ENCODE measurements at regions not wholly inside any gene's neighbourhood (a gene's known extent, or its start where the extent isn't known, plus 50 kb on each side); places are given as distances from the start of the nearest gene placed in this dataset.

- DNase-seq, result no peak
Observed at GRCh38 chr10:79007018-79007417, 61.7 kb upstream of the ZMIZ1 start.

- no peak for DNase-seq
Observed at GRCh38 chr10:79007421-79008319, 61.1 kb upstream of the ZMIZ1 start.

DNA sequence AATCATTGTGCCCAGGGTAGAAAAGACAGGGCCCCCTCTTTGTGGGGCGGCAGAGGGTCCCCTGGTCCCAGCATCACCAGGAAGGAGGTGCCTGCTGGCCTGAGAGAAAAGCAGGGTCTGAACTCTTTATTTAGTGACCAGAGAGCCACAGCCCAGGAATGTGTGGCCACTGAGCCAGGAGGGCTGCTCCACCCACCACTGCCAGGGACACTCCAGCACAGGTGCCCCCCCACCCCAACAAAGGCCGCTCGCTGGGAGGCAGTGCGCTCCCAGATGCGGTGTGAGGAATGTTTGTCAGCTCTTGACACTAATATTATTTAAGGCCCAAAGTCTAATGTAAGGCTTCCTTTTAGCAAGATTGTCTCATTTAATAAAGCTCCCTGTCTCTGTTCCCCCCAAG is 59.6 kb upstream of the ZMIZ1 start:
- no peak for DNase-seq

GRCh38 chr10:79012567-79012966 is 56.2 kb upstream of the ZMIZ1 start:
- DNase-seq, result no peak

DNA sequence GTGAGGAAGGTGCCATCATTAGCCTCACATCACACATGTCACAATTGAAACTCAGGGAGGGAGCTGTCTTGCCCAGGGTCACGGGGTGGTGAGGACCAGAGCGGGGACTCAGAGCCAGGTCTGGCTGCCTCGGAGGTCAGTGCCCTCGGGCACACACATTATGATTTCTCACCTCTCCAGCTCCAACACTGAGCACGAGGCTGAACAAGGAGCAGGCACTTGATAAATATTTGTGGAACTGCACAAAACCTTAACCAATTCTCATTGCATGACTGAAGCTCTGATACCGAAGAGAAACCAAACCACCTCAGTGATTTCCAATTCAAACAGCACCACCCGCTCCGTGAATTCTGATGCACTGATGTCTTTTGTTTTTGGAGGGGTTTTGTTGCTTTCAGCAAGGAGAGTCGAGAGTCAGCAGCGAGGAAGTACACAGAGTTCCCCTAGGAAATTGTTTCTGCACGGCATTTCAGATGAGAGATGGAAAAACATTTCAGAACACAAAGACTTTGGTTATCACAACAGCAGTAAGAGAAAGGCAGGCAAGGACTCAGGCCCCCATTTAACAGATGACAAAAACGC is 55.3 kb upstream of the ZMIZ1 start:
- no peak for DNase-seq

- no peak for DNase-seq
Observed at GRCh38 chr10:79014796-79015195, 54.0 kb upstream of the ZMIZ1 start.

- no peak for DNase-seq
Observed at GRCh38 chr10:79017882-79018520, 50.8 kb upstream of the ZMIZ1 start.

- no peak for DNase-seq
Observed at GRCh38 chr10:79018521-79019011, 50.2 kb upstream of the ZMIZ1 start.
